Activated CD4-positive, alpha-beta T cell treated with anti-CD3 and anti-CD28 coated beads for 36 hours (primary cell): ENCODE measurements at regions not wholly inside any gene's neighbourhood (a gene's known extent, or its start where the extent isn't known, plus 50 kb on each side); places are given as distances from the start of the nearest gene placed in this dataset.

Experiments used
- ATAC-seq: fragments of 200-7000 bp; cut with Tn5 transposase; one replicate; pipeline ENCODE4 v1.10.0; 2021; ENCODE audit warnings: mild to moderate bottlenecking, moderate library complexity
- CTCF ChIA-PET: fragments of 350-600 bp; sonication (Branson Sonifier 250); formaldehyde crosslinking; loops from one replicate; lab custom pipeline; 2021; ENCODE audit warnings: antibody characterized with exemption; lab: Charles Lee
- POLR2A ChIA-PET: fragments of 350-600 bp; sonication (Branson Sonifier 250); formaldehyde crosslinking; loops from one replicate; lab custom pipeline; 2021; ENCODE audit warnings: antibody characterized with exemption, inconsistent platforms; lab: Charles Lee
- DNase-seq: peaks from one replicate; pipeline ENCODE4 v3.0.0-alpha.2; 2020
- H3K27ac Mint-ChIP-seq: one replicate; pipeline ENCODE4 v1.8.0; 2021; ENCODE audit warnings: mixed read lengths
- H3K27me3 Mint-ChIP-seq: one replicate; pipeline ENCODE4 v1.8.0; 2021; ENCODE audit warnings: mixed read lengths
- H3K36me3 Mint-ChIP-seq: one replicate; pipeline ENCODE4 v1.8.0; 2021; ENCODE audit warnings: low read depth, mixed read lengths
- H3K4me1 Mint-ChIP-seq: one replicate; pipeline ENCODE4 v1.8.0; 2021; ENCODE audit warnings: mixed read lengths
- H3K4me3 Mint-ChIP-seq: one replicate; pipeline ENCODE4 v1.8.0; 2021; ENCODE audit warnings: mild to moderate bottlenecking, moderate library complexity, mixed read lengths
- H3K9me3 Mint-ChIP-seq: one replicate; pipeline ENCODE4 v1.8.0; 2021; ENCODE audit warnings: low read depth, mixed read lengths
- intact Hi-C, 2 experiments: fragments of 100-400 bp; cut with DNase I in 1 of 2; cut with micrococcal nuclease in 1 of 2; formaldehyde crosslinking; loops; one replicate each; pipeline versions ENCODE4 v1.14.2 to v1.15.1; 2022 to 2024; cut with DNase I, micrococcal nuclease

DNA sequence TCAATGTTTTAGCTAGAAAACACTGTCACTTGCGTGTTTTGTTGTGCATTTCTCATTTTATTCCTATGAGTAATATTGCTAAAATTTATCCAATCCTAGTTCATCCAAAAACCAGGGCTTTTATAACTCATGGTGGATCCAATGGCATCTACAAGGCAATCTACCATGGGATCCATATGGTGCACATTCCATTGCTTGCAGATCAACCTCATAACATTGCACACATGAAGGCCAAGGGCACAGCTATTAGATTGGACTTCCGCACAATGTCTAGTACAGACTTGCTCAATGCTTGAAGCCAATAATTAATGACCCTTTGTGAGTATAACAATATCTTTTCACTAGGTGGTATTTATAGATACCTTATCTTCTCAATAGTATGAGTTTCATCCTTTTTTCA is 57.2 kb upstream of the UGT2B7 start:
- H3K27me3 Mint-ChIP-seq = no peaks in the 10 kb centered on the region
- ChIA-PET CTCF (no interaction called here), POLR2A (no interaction called here)
- no peak for ATAC-seq
- no peak for DNase-seq
- no peaks in the 10 kb centered on the region for H3K4me1 Mint-ChIP-seq
- peaks cover 3% of the 10 kb centered on the region for H3K9me3 Mint-ChIP-seq
- no peak overlapping the region for H3K4me3 Mint-ChIP-seq
- H3K27ac Mint-ChIP-seq = no peak overlapping the region
- H3K36me3 Mint-ChIP-seq = no peaks in the 10 kb centered on the region
- intact Hi-C loops = no loop called here

- Mint-ChIP-seq H3K4me1 (no peaks in the 10 kb centered on the region), H3K36me3 (no peaks in the 10 kb centered on the region), H3K4me3 (no peak overlapping the region), H3K9me3 (no peaks in the 10 kb centered on the region), H3K27ac (no peak overlapping the region), H3K27me3 (no peaks in the 10 kb centered on the region)
- POLR2A ChIA-PET = no interaction called here
- no peak for ATAC-seq
- no peak for DNase-seq
- CTCF ChIA-PET = no interaction called here
- intact Hi-C loops = no loop called here
Measured at GRCh38 chr4:69044247-69044646, 52.0 kb upstream of the UGT2B7 start.
